DOHH2 (cell line): ENCODE measurements at regions not wholly inside any gene's neighbourhood (a gene's known extent, or its start where the extent isn't known, plus 50 kb on each side); places are given as distances from the start of the nearest gene placed in this dataset.

Source experiments
- CTCF ChIP-seq: fragments of 200-600 bp; sonication (generic); IDR thresholded peaks from one replicate; pipeline ENCODE4 v1.5.1; 2014; ENCODE audit warnings: antibody characterized with exemption, mild to moderate bottlenecking, low read depth, low read length; ENCODE audit not compliant: poor library complexity, severe bottlenecking
- EZH2phosphoT487 ChIP-seq: fragments of 200-600 bp; sonication (generic); IDR thresholded peaks from 2 replicates; pipeline ENCODE4 v1.6.1; 2017; ENCODE audit warnings: borderline replicate concordance, mild to moderate bottlenecking, antibody characterized with exemption, low read length, moderate library complexity, mixed read lengths

GRCh38 chrX:115949900-115950822 is 220.4 kb upstream of the AGTR2 start:
- TF ChIP-seq EZH2phosphoT487 = no peak
- TF ChIP-seq CTCF = no peak
